GM18505 (cell line): ENCODE measurements at regions not wholly inside any gene's neighbourhood (a gene's known extent, or its start where the extent isn't known, plus 50 kb on each side); places are given as distances from the start of the nearest gene placed in this dataset.

Experiments
- ATAC-seq: cut with Tn5 transposase; IDR thresholded peaks from one replicate; pipeline ENCODE4 v1.9.1; 2021; ENCODE audit not compliant: unreplicated experiment
- POLR2A ChIP-seq: IDR thresholded peaks from 4 replicates; pipeline ENCODE4 v1.6.1; 2011; ENCODE audit warnings: borderline replicate concordance; ENCODE audit not compliant: insufficient read depth, insufficient read length; ENCODE audit errors: extremely low read depth

- no peak for TF ChIP-seq POLR2A
- no peak for ATAC-seq
Observed at GRCh38 chr13:73870036-73870741, 264.0 kb downstream of the KLF12 start.

GRCh38 chr13:73865027-73865426 lies 269.2 kb downstream of the KLF12 start:
- ATAC-seq, result no peak
- TF ChIP-seq POLR2A, result no peak

GRCh38 chr13:73861136-73861535 lies 273.1 kb downstream of the KLF12 start:
- TF ChIP-seq POLR2A, result no peak
- ATAC-seq, result no peak

GRCh38 chr13:73860501-73860900 lies 273.7 kb downstream of the KLF12 start:
- ATAC-seq, result no peak
- no peak for TF ChIP-seq POLR2A

- no peak for TF ChIP-seq POLR2A
- ATAC-seq, result no peak
Observed at GRCh38 chr13:73859841-73860240, 274.4 kb downstream of the KLF12 start.

- no peak for ATAC-seq
- TF ChIP-seq POLR2A, result no peak
Observed at GRCh38 chr13:73857106-73857505, 277.1 kb downstream of the KLF12 start.

- TF ChIP-seq POLR2A, result no peak
Observed at GRCh38 chr13:73851104-73851503, 283.1 kb downstream of the KLF12 start.

GRCh38 chr13:73850104-73850873 lies 283.9 kb downstream of the KLF12 start:
- ATAC-seq, result no peak
- no peak for TF ChIP-seq POLR2A

More at GRCh38 chr13:73851104-73851503, 283.1 kb downstream of the KLF12 start:
- no peak for ATAC-seq

- no peak for ATAC-seq
- no peak for TF ChIP-seq POLR2A
Observed at GRCh38 chr13:73849292-73849691, 284.9 kb downstream of the KLF12 start.

GRCh38 chr13:73844986-73845385 lies 289.2 kb downstream of the KLF12 start:
- ATAC-seq, result no peak
- TF ChIP-seq POLR2A, result no peak

GRCh38 chr13:73842626-73843025 lies 291.6 kb downstream of the KLF12 start:
- no peak for ATAC-seq
- TF ChIP-seq POLR2A, result no peak

- no peak for TF ChIP-seq POLR2A
Observed at GRCh38 chr13:73842184-73842583, 292.0 kb downstream of the KLF12 start.

GRCh38 chr13:73837147-73837546 lies 297.1 kb downstream of the KLF12 start:
- TF ChIP-seq POLR2A, result no peak
- ATAC-seq, result no peak

More at GRCh38 chr13:73842184-73842583, 292.0 kb downstream of the KLF12 start:
- no peak for ATAC-seq

GRCh38 chr13:73835138-73835721 lies 299.0 kb downstream of the KLF12 start:
- peak; percentile 71 for ATAC-seq
- no peak for TF ChIP-seq POLR2A
